ENCODE measurements at regions not wholly inside any gene's neighbourhood (a gene's known extent, or its start where the extent isn't known, plus 50 kb on each side); places are given as distances from the start of the nearest gene placed in this dataset.
"Not testable (repeated sequence)": the region's sequence is repeated elsewhere in the genome, so short reads cannot be mapped to it uniquely, and the experiment has no call there.

GRCh38 chr4:175271010-175271630 is 353.0 kb downstream of the ADAM29 start:
- no peak overlapping the region for H3K27ac ChIP-seq
- no peak overlapping the region for H3K4me3 ChIP-seq

GRCh38 chr4:175273995-175274753 is 356.0 kb downstream of the ADAM29 start:
- H3K27ac ChIP-seq, result no peak overlapping the region
- H3K4me3 ChIP-seq, result no peak overlapping the region

GRCh38 chr4:175277816-175278215 is 359.7 kb downstream of the ADAM29 start:
- Histone ChIP-seq H3K27ac (no peak overlapping the region), H3K4me3 (no peak overlapping the region)

GRCh38 chr4:175280153-175280552 is 362.0 kb downstream of the ADAM29 start:
- Histone ChIP-seq H3K4me3 (no peak overlapping the region), H3K27ac (no peak overlapping the region)

- no peak overlapping the region for H3K27ac ChIP-seq
Observed at GRCh38 chr4:175281894-175282293, 363.7 kb downstream of the ADAM29 start.

GRCh38 chr4:175282407-175282806 is 364.2 kb downstream of the ADAM29 start:
- H3K4me3 ChIP-seq, result no peak overlapping the region
- H3K27ac ChIP-seq, result no peak overlapping the region

More at GRCh38 chr4:175281894-175282293, 363.7 kb downstream of the ADAM29 start:
- no peak overlapping the region for H3K4me3 ChIP-seq

GRCh38 chr4:175290401-175290800 is 372.2 kb downstream of the ADAM29 start:
- Histone ChIP-seq H3K4me3 (no peak overlapping the region), H3K27ac (no peak overlapping the region)

- Histone ChIP-seq H3K27ac (no peak overlapping the region), H3K4me3 (no peak overlapping the region)
Observed at GRCh38 chr4:175297965-175298565, 379.9 kb downstream of the ADAM29 start.

GRCh38 chr4:175306436-175306835 is 388.3 kb downstream of the ADAM29 start:
- Histone ChIP-seq H3K27ac (no peak overlapping the region), H3K4me3 (no peak overlapping the region)

- Histone ChIP-seq H3K27ac (no peak overlapping the region), H3K4me3 (no peak overlapping the region)
Observed at GRCh38 chr4:175307326-175307725, 389.2 kb downstream of the ADAM29 start.

- no peak overlapping the region for H3K27ac ChIP-seq
- no peak overlapping the region for H3K4me3 ChIP-seq
Observed at GRCh38 chr4:175308236-175308635, 390.1 kb downstream of the ADAM29 start.

- Histone ChIP-seq H3K4me3 (no peak overlapping the region), H3K27ac (no peak overlapping the region)
Observed at GRCh38 chr4:175309041-175309440, 390.9 kb downstream of the ADAM29 start.

GRCh38 chr4:175325230-175325629 is 407.1 kb downstream of the ADAM29 start:
- no peak overlapping the region for H3K27ac ChIP-seq
- no peak overlapping the region for H3K4me3 ChIP-seq

- Histone ChIP-seq H3K4me3 (no peak overlapping the region), H3K27ac (no peak overlapping the region)
Observed at GRCh38 chr4:175326796-175327195, 408.6 kb downstream of the ADAM29 start.

- H3K4me3 ChIP-seq, result no peak overlapping the region
- H3K27ac ChIP-seq, result no peak overlapping the region
Observed at GRCh38 chr4:175330236-175330635, 412.1 kb downstream of the ADAM29 start.

- Histone ChIP-seq H3K27ac (no peak overlapping the region), H3K4me3 (no peak overlapping the region)
Observed at GRCh38 chr4:175330652-175331051, 412.5 kb downstream of the ADAM29 start.

- Histone ChIP-seq H3K27ac (no peak overlapping the region), H3K4me3 (no peak overlapping the region)
Observed at GRCh38 chr4:175335331-175335730, 417.2 kb downstream of the ADAM29 start.

GRCh38 chr4:175336570-175336969 is 418.4 kb downstream of the ADAM29 start:
- not testable (repeated sequence) for H3K4me3 ChIP-seq, H3K27ac ChIP-seq

- no peak overlapping the region for H3K4me3 ChIP-seq
Observed at GRCh38 chr4:175339100-175339707, 421.0 kb downstream of the ADAM29 start.

GRCh38 chr4:175341203-175341755 is 423.1 kb downstream of the ADAM29 start:
- H3K27ac ChIP-seq, result no peak overlapping the region
- no peak overlapping the region for H3K4me3 ChIP-seq

More at GRCh38 chr4:175339100-175339707, 421.0 kb downstream of the ADAM29 start:
- H3K27ac ChIP-seq, result no peak overlapping the region

Measured in skin epidermis (tissue), 12 donors.